ENCODE measurements at regions not wholly inside any gene's neighbourhood (a gene's known extent, or its start where the extent isn't known, plus 50 kb on each side); places are given as distances from the start of the nearest gene placed in this dataset.

DNA sequence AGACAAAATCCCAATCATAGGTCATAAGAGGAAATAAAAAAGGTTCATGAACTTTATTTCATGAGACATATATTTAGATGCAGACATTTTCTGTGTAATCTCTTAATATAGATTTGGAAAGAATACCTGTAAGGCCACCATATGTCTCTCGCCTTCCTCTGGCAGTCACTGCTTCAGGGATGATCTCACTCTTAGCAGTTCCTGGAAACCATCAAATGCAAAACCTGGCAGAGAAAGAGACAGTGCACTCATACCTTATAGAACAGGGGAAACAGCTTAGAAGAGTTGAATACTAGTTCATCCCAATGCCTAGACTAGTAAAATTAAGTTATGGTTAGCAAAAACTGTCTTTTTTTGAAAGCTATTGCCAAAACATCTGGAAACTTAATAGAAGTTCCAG is 243.3 kb downstream of the GASK1B start:
- TF ChIP-seq CTCF (IDR thresholded peaks at IDR 0.05) (no peak), POLR2AphosphoS5 (IDR thresholded peaks at IDR 0.05) (no peak), POLR2A (IDR thresholded peaks at IDR 0.05) (no peak)

Data from upper lobe of left lung (tissue), 4 donors.